ENCODE measurements at regions not wholly inside any gene's neighbourhood (a gene's known extent, or its start where the extent isn't known, plus 50 kb on each side); places are given as distances from the start of the nearest gene placed in this dataset.

DNA sequence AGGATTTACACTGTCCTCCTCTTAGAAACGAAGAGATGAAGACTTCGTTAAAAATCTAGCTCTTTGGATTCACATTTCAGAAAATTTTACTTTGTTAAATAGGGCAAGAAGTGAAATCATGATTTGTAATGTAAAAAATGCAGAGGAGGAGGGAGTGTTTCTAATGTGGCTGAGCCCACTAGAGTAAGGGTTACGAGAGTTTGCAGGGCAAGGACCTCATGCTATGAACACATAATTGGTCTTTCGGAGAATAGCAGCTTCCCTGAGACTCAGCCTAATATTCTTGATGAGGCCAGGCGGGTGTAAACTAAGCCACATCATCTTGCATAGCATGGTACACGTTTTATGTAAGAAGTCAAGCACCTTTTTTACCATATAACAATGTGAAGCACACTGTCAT is 191.0 kb upstream of the ADAMTS16 start:
- H3K9me2 ChIP-seq (ENCODE audit: insufficient read depth): peaks cover 5% of the 10 kb centered on the region; the same call in 1 of the 2 replicates
- H3K79me2 ChIP-seq (replicated peaks; ENCODE audit: insufficient read depth): no peaks in the 10 kb centered on the region
- no peak overlapping the region for H3K27ac ChIP-seq (ENCODE audit: low read depth)
- H3K4me1 Mint-ChIP-seq: no peaks in the 10 kb centered on the region
- no peaks in the 10 kb centered on the region for H3K9me3 Mint-ChIP-seq
- H3K4me2 ChIP-seq: no peak overlapping the region
- H3K36me3 ChIP-seq (ENCODE audit: insufficient read depth): no peaks in the 10 kb centered on the region
- no peaks in the 10 kb centered on the region for H3F3A ChIP-seq (replicated peaks; ENCODE audit: low read depth)
- H3K4me3 ChIP-seq: no peak overlapping the region
- H3K36me3 Mint-ChIP-seq (ENCODE audit: low read depth): no peaks in the 10 kb centered on the region
- DNase-seq (ENCODE audit: low spot score): no peak
- no peak overlapping the region for H2AFZ ChIP-seq
- no peak overlapping the region for H3K27ac Mint-ChIP-seq
- H4K20me1 ChIP-seq (replicated peaks; ENCODE audit: insufficient read depth): no peaks in the 10 kb centered on the region
- no peaks in the 10 kb centered on the region for H3K27me3 ChIP-seq (ENCODE audit: insufficient read depth)
- H3K27me3 Mint-ChIP-seq (ENCODE audit: insufficient read depth, low read depth, poor library complexity): peaks cover 5% of the 10 kb centered on the region
- TF ChIP-seq JUNB (IDR thresholded peaks at IDR 0.05; ENCODE audit: unreplicated experiment): no peak
- H3K4me3 Mint-ChIP-seq: no peak overlapping the region
- no peaks in the 10 kb centered on the region for H3K4me1 ChIP-seq (ENCODE audit: insufficient read depth)
- no peak for ATAC-seq

- Mint-ChIP-seq H3K9me3 (no peaks in the 10 kb centered on the region), H3K4me3 (no peak overlapping the region), H3K27ac (no peak overlapping the region), H3K4me1 (no peaks in the 10 kb centered on the region; the same call in 2 of the 3 replicates), H3K27me3 (ENCODE audit: insufficient read depth, low read depth, poor library complexity) (peaks cover 3% of the 10 kb centered on the region), H3K36me3 (ENCODE audit: low read depth) (no peaks in the 10 kb centered on the region)
- H4K20me1 ChIP-seq (replicated peaks; ENCODE audit: insufficient read depth): no peaks in the 10 kb centered on the region
- no peaks in the 10 kb centered on the region for H3K4me1 ChIP-seq (ENCODE audit: insufficient read depth)
- H3K36me3 ChIP-seq (ENCODE audit: insufficient read depth): no peaks in the 10 kb centered on the region
- H3K79me2 ChIP-seq (replicated peaks; ENCODE audit: insufficient read depth): no peaks in the 10 kb centered on the region
- no peak overlapping the region for H3K27ac ChIP-seq (ENCODE audit: low read depth)
- no peak overlapping the region for H2AFZ ChIP-seq
- ATAC-seq (no peak), DNase-seq (ENCODE audit: low spot score) (no peak)
- no peaks in the 10 kb centered on the region for H3F3A ChIP-seq (replicated peaks; ENCODE audit: low read depth)
- no peak overlapping the region for H3K4me2 ChIP-seq
- no peak overlapping the region for H3K4me3 ChIP-seq
- no peaks in the 10 kb centered on the region for H3K27me3 ChIP-seq (ENCODE audit: insufficient read depth)
- H3K9me2 ChIP-seq (ENCODE audit: insufficient read depth): peaks cover 5% of the 10 kb centered on the region; the same call in 1 of the 2 replicates
- TF ChIP-seq, protein P1, sequence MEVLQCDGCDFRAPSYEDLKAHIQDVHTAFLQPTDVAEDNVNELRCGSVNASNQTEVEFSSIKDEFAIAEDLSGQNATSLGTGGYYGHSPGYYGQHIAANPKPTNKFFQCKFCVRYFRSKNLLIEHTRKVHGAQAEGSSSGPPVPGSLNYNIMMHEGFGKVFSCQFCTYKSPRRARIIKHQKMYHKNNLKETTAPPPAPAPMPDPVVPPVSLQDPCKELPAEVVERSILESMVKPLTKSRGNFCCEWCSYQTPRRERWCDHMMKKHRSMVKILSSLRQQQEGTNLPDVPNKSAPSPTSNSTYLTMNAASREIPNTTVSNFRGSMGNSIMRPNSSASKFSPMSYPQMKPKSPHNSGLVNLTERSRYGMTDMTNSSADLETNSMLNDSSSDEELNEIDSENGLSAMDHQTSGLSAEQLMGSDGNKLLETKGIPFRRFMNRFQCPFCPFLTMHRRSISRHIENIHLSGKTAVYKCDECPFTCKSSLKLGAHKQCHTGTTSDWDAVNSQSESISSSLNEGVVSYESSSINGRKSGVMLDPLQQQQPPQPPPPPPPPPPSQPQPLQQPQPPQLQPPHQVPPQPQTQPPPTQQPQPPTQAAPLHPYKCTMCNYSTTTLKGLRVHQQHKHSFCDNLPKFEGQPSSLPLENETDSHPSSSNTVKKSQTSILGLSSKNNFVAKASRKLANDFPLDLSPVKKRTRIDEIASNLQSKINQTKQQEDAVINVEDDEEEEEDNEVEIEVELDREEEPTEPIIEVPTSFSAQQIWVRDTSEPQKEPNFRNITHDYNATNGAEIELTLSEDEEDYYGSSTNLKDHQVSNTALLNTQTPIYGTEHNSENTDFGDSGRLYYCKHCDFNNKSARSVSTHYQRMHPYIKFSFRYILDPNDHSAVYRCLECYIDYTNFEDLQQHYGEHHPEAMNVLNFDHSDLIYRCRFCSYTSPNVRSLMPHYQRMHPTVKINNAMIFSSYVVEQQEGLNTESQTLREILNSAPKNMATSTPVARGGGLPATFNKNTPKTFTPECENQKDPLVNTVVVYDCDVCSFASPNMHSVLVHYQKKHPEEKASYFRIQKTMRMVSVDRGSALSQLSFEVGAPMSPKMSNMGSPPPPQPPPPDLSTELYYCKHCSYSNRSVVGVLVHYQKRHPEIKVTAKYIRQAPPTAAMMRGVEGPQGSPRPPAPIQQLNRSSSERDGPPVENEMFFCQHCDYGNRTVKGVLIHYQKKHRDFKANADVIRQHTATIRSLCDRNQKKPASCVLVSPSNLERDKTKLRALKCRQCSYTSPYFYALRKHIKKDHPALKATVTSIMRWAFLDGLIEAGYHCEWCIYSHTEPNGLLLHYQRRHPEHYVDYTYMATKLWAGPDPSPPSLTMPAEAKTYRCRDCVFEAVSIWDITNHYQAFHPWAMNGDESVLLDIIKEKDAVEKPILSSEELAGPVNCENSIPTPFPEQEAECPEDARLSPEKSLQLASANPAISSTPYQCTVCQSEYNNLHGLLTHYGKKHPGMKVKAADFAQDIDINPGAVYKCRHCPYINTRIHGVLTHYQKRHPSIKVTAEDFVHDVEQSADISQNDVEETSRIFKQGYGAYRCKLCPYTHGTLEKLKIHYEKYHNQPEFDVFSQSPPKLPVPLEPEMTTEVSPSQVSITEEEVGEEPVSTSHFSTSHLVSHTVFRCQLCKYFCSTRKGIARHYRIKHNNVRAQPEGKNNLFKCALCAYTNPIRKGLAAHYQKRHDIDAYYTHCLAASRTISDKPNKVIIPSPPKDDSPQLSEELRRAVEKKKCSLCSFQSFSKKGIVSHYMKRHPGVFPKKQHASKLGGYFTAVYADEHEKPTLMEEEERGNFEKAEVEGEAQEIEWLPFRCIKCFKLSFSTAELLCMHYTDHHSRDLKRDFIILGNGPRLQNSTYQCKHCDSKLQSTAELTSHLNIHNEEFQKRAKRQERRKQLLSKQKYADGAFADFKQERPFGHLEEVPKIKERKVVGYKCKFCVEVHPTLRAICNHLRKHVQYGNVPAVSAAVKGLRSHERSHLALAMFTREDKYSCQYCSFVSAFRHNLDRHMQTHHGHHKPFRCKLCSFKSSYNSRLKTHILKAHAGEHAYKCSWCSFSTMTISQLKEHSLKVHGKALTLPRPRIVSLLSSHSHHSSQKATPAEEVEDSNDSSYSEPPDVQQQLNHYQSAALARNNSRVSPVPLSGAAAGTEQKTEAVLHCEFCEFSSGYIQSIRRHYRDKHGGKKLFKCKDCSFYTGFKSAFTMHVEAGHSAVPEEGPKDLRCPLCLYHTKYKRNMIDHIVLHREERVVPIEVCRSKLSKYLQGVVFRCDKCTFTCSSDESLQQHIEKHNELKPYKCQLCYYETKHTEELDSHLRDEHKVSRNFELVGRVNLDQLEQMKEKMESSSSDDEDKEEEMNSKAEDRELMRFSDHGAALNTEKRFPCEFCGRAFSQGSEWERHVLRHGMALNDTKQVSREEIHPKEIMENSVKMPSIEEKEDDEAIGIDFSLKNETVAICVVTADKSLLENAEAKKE (CRISPR knock-in tag; IDR thresholded peaks at IDR 0.05): no peak
- TF ChIP-seq CTCF (conservative IDR thresholded peaks at IDR 0.05; ENCODE audit: low read depth in 2 of 2) (no peak), STAT1 (IDR thresholded peaks at IDR 0.05; ENCODE audit: unreplicated experiment) (no peak), CREB1 (CRISPR knock-in tag; IDR thresholded peaks at IDR 0.05; ENCODE audit: low read depth) (no peak), ETS1 (IDR thresholded peaks at IDR 0.05) (no peak), ZNF331 (CRISPR knock-in tag; IDR thresholded peaks at IDR 0.05; ENCODE audit: low read depth) (no peak), REST (IDR thresholded peaks at IDR 0.05; ENCODE audit: unreplicated experiment) (no peak), NANOG (IDR thresholded peaks at IDR 0.05; ENCODE audit: borderline replicate concordance) (no peak), JUNB (IDR thresholded peaks at IDR 0.05; ENCODE audit: unreplicated experiment) (no peak), POLR2AphosphoS5 (IDR thresholded peaks at IDR 0.05; ENCODE audit: low read depth) (no peak)
Measured at GRCh38 chr5:4953576-4953975, 186.6 kb upstream of the ADAMTS16 start.

Measured in GM23338 (cell line).